ENCODE measurements at regions not wholly inside any gene's neighbourhood (a gene's known extent, or its start where the extent isn't known, plus 50 kb on each side); places are given as distances from the start of the nearest gene placed in this dataset.
"Not testable (repeated sequence)": the region's sequence is repeated elsewhere in the genome, so short reads cannot be mapped to it uniquely, and the experiment has no call there.

GRCh38 chr5:86977808-86978207, 289.9 kb upstream of the RASA1 start:
- DNase-seq (ENCODE audit: low read depth): no peak

- no peak for DNase-seq (ENCODE audit: low read depth)
These were observed 287.8 kb upstream of the RASA1 start for GRCh38 chr5:86979811-86980411.

GRCh38 chr5:86981898-86982297, 285.8 kb upstream of the RASA1 start:
- DNase-seq (ENCODE audit: low read depth): no peak

GRCh38 chr5:86983208-86983607, 284.5 kb upstream of the RASA1 start:
- no peak for DNase-seq (ENCODE audit: low read depth)

- no peak for DNase-seq (ENCODE audit: low read depth)
These were observed 280.8 kb upstream of the RASA1 start for GRCh38 chr5:86986837-86987236.

GRCh38 chr5:86997516-86997915, 270.2 kb upstream of the RASA1 start:
- DNase-seq (ENCODE audit: low read depth): no peak

- DNase-seq (ENCODE audit: low read depth): no peak
These were observed 267.7 kb upstream of the RASA1 start for GRCh38 chr5:86999951-87000350.

- no peak for DNase-seq (ENCODE audit: low read depth)
These were observed 265.2 kb upstream of the RASA1 start for GRCh38 chr5:87002485-87002884.

GRCh38 chr5:87004101-87004500, 263.6 kb upstream of the RASA1 start:
- no peak for DNase-seq (ENCODE audit: low read depth)

- no peak for DNase-seq (ENCODE audit: low read depth)
These were observed 259.9 kb upstream of the RASA1 start for GRCh38 chr5:87007737-87008136.

GRCh38 chr5:87008751-87009560, 258.7 kb upstream of the RASA1 start:
- no peak for DNase-seq (ENCODE audit: low read depth)

GRCh38 chr5:87010736-87011135, 256.9 kb upstream of the RASA1 start:
- no peak for DNase-seq (ENCODE audit: low read depth)

GRCh38 chr5:87015901-87016300, 251.8 kb upstream of the RASA1 start:
- DNase-seq (ENCODE audit: low read depth): no peak

GRCh38 chr5:87020099-87020934, 247.4 kb upstream of the RASA1 start:
- no peak for DNase-seq (ENCODE audit: low read depth)

GRCh38 chr5:87022415-87022814, 245.3 kb upstream of the RASA1 start:
- no peak for DNase-seq (ENCODE audit: low read depth)

GRCh38 chr5:87027570-87027969, 240.1 kb upstream of the RASA1 start:
- DNase-seq (ENCODE audit: low read depth): no peak

GRCh38 chr5:87029951-87030350, 237.7 kb upstream of the RASA1 start:
- DNase-seq (ENCODE audit: low read depth): no peak

GRCh38 chr5:87030699-87031098, 237.0 kb upstream of the RASA1 start:
- no peak for DNase-seq (ENCODE audit: low read depth)

GRCh38 chr5:87034557-87034956, 233.1 kb upstream of the RASA1 start:
- no peak for DNase-seq (ENCODE audit: low read depth)

GRCh38 chr5:87042554-87042953, 225.1 kb upstream of the RASA1 start:
- no peak for DNase-seq (ENCODE audit: low read depth)

- DNase-seq (ENCODE audit: low read depth): no peak
These were observed 219.5 kb upstream of the RASA1 start for GRCh38 chr5:87048156-87048555.

- DNase-seq (ENCODE audit: low read depth): not testable (repeated sequence)
These were observed 218.7 kb upstream of the RASA1 start for GRCh38 chr5:87049012-87049411.

All from stimulated activated CD8-positive, alpha-beta memory T cell treated with anti-CD3 and anti-CD28 coated beads, Interleukin-4, amount 100 ng/mL, for 24 hours (primary cell).